Thymus (tissue), 11 donors: ENCODE measurements at regions not wholly inside any gene's neighbourhood (a gene's known extent, or its start where the extent isn't known, plus 50 kb on each side); places are given as distances from the start of the nearest gene placed in this dataset.

ENCODE experiments used
- DNase-seq, 9 donors: peaks; one replicate each; pipeline ENCODE4 v3.0.0-alpha.2; 2013; ENCODE audit warnings: low spot score in 9 of 9, low read depth in 6 of 9, missing footprints in 1 of 9
- H3K27ac ChIP-seq, 2 donors: one replicate each; pipeline ENCODE4 v1.5.1; 2013; ENCODE audit warnings: control low read depth in 1 of 2, low read depth in 1 of 2, low read length in 1 of 2, mild to moderate bottlenecking in 1 of 2, moderate library complexity in 1 of 2
- H3K27me3 ChIP-seq, 2 donors: one replicate each; pipeline ENCODE4 v1.5.1; 2013; ENCODE audit warnings: low read length in 1 of 2; ENCODE audit not compliant: control insufficient read depth in 2 of 2, insufficient read depth in 1 of 2
- H3K36me3 ChIP-seq, 2 donors: one replicate each; pipeline ENCODE4 v1.5.1; 2013; ENCODE audit warnings: low read length in 1 of 2, mild to moderate bottlenecking in 1 of 2, moderate library complexity in 1 of 2; ENCODE audit not compliant: control insufficient read depth in 2 of 2, insufficient read depth in 2 of 2
- H3K4me1 ChIP-seq, 2 donors: one replicate each; pipeline ENCODE4 v1.5.1; 2013; ENCODE audit warnings: low read length in 2 of 2; ENCODE audit not compliant: control insufficient read depth in 2 of 2, insufficient read depth in 2 of 2
- H3K4me3 ChIP-seq, 2 donors: one replicate each; pipeline ENCODE4 v1.5.1; 2013; ENCODE audit warnings: low read length in 2 of 2, control low read depth in 1 of 2, mild to moderate bottlenecking in 1 of 2
- H3K9me3 ChIP-seq, 2 donors: one replicate each; pipeline ENCODE4 v1.5.1; 2013; ENCODE audit warnings: low read length in 1 of 2, mild to moderate bottlenecking in 1 of 2; ENCODE audit not compliant: control insufficient read depth in 2 of 2, insufficient read depth in 1 of 2
- WGBS: extraction: QIAGEN DNeasy Blood & Tissue Kit; methylation state at CpG from one replicate; pipeline ENCODE4 v1.1.7; 2013; 5-methylcytosine and 5-hydroxymethylcytosine counted together
- donor health status: healthy.

DNA sequence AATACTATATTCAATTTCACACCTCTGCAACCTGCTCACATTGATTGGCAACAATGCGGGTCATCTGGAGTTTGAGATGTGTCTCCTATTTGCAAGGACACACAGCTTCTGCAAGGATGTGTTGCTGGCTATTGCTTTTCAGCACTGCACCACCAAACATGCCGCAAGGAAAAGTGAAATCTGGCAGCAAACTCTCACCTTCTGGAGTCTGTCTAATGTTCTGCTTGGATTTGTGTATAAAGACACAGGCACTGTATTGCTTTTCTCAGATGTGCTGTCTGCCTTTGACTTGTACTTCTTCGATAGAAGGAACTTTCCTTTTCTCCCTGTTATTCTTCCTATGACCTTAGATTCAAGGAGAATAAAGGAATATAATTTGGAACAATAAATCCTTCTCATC, 138.6 kb upstream of the EPHA4 start:
- no peak for DNase-seq
- Histone ChIP-seq H3K4me3 (no peak overlapping the region), H3K27me3 (no peaks in the 10 kb centered on the region), H3K36me3 (no peaks in the 10 kb centered on the region), H3K27ac (no peak overlapping the region), H3K4me1 (no peaks in the 10 kb centered on the region), H3K9me3 (no peaks in the 10 kb centered on the region)
- 91% methylated on average over 3 of the region's 3 CpGs for WGBS

DNA sequence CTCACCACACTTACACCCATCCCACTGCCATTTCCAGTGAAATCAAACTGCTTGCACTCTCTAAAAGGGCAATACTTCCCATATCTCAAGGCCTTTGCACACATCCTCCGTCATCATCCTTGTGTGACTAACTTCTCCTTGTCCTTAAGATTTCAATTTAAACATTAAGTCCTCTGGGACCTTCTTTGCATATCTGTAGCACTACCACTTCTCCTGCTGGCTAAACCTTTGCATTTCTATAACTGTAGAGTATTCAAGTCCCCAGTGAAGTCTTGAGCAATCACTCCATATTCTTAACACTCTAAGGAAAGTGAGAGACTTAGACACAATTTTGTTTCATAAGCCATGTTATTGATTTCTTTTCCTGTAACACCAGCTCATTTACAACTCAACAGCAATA, 136.8 kb upstream of the EPHA4 start:
- DNase-seq, result no peak
- Histone ChIP-seq H3K27me3 (no peaks in the 10 kb centered on the region), H3K36me3 (no peaks in the 10 kb centered on the region), H3K4me3 (no peak overlapping the region), H3K9me3 (no peaks in the 10 kb centered on the region), H3K4me1 (no peaks in the 10 kb centered on the region), H3K27ac (no peak overlapping the region)
- WGBS, result 92% methylated on average over 1 of the region's 1 CpG

DNA sequence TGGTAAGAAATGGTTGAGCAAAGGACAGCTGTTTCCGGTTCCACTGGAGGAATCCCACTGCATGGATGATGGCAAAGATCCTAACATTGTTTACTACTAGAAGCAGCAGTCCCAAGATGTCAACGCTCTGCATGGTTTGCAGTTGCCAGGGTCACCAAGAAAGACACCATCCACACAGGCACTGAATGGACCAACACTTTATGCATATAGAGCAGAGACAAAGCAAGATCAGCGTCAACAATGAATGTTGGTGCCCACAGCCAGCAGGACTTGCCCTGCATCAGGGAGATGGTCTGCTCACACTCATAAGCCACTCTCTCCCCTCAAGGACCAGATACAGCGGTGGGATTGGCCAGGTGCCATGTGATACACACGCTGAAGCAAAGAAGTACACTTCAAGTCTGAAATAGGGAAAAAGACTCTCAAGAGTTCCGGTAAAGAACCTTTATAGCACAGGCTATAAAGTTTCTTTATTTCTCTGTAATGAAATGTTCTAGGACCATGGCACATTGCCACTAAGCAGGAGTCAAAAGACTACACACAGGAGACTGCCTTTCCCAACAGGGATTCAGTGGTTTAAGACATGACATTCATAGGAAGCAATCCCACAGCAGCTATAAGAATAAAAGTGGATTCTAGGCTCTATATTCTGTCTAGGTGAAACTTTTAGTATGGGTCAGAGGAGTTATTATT, 133.2 kb upstream of the EPHA4 start:
- Histone ChIP-seq H3K4me1 (no peaks in the 10 kb centered on the region), H3K9me3 (no peaks in the 10 kb centered on the region), H3K27ac (no peak overlapping the region), H3K27me3 (no peaks in the 10 kb centered on the region), H3K36me3 (no peaks in the 10 kb centered on the region), H3K4me3 (no peak overlapping the region)
- DNase-seq, result no peak
- WGBS, result 95% methylated on average over 6 of the region's 6 CpGs

DNA sequence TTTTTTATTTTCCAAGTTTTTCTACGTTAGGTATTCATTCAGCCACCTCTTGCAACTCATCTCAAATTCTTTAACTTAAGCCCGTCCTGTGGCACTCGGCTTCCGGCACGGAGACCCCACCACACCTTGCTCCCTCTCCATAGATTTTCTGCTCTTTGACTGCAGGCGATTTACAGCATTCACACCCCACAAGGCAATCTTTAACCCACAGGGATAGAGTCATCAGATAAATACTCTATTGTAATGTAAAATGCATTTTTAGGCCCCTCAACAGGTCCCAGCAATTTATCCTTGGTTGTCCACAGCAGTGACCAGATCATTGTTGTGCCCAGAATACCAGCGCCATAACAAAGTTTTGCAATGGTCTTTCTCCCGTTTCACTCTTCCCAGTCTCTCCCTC, 132.3 kb upstream of the EPHA4 start:
- no peak overlapping the region for H3K27ac ChIP-seq
- H3K27me3 ChIP-seq, result no peaks in the 10 kb centered on the region
- no peaks in the 10 kb centered on the region for H3K9me3 ChIP-seq
- DNase-seq, result no peak
- no peaks in the 10 kb centered on the region for H3K36me3 ChIP-seq
- H3K4me1 ChIP-seq, result no peaks in the 10 kb centered on the region
- no peak overlapping the region for H3K4me3 ChIP-seq
- WGBS, result 87% methylated on average over 8 of the region's 8 CpGs

DNA sequence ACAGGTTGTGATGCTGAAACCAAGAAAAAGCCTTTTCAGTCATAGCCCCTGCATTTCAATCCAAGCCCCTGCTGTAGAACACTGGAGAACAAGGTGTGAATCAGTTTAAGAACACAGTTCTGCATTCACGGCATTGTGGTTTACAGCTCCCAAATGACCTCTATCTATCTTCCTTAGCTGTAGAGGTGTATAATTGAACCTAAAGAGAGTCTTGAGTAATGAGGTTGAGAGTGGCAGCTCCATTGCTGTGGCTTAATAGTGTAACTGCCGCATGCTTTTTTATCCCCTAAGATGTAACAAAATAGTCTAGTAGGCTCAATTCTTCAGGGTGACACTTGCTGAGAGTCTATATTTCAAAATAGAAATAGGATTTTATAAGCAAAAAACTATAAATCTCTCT, 121.3 kb upstream of the EPHA4 start:
- Histone ChIP-seq H3K9me3 (no peaks in the 10 kb centered on the region), H3K4me3 (no peak overlapping the region), H3K4me1 (no peaks in the 10 kb centered on the region), H3K27ac (no peak overlapping the region), H3K27me3 (no peaks in the 10 kb centered on the region), H3K36me3 (no peaks in the 10 kb centered on the region)
- DNase-seq, result no peak
- WGBS, result 85% methylated on average over 2 of the region's 2 CpGs

DNA sequence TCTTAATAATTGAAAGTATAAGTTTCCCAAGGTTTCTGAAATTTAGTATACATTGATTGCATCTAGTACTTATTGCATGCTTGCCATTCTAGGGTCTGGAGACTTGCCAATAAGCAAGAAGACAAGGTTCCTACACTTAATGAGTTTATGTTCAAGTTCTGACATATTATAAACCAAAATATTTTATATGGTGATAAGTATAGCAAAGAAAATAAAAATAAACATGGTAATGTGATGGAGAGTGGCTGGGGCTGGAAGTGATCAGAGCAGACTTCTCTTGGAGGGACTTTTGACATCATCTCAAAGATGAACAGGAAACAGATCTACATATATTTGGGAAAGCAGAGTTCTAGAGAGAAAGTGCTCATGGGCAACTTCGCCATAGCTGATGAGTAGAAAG, 119.5 kb upstream of the EPHA4 start:
- WGBS, result 95% methylated on average over 1 of the region's 1 CpG
- Histone ChIP-seq H3K27me3 (no peaks in the 10 kb centered on the region), H3K4me1 (no peaks in the 10 kb centered on the region), H3K27ac (no peak overlapping the region), H3K36me3 (no peaks in the 10 kb centered on the region), H3K4me3 (no peak overlapping the region), H3K9me3 (no peaks in the 10 kb centered on the region)
- no peak for DNase-seq

DNA sequence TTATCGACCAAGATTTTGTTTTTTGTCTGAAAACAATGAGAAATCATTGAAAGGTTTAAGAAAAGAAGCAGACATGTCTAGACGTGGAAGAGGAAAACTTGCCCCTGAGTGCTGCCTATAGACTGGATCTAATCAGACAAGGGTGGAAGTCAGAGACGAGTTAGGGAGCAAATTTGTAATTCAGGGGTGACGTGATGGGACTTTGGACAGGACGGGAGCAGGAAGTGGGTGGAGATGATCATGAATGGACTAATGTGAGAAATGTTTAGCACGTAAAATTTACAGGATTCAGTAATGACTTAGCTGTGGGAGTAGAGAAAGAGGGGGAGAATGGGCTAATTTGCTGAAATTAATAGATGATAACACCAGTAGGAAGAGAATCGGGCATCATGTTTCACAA, 117.0 kb upstream of the EPHA4 start:
- Histone ChIP-seq H3K9me3 (no peaks in the 10 kb centered on the region), H3K27me3 (no peaks in the 10 kb centered on the region), H3K4me1 (no peaks in the 10 kb centered on the region), H3K36me3 (no peaks in the 10 kb centered on the region), H3K27ac (no peak overlapping the region), H3K4me3 (no peak overlapping the region)
- 87% methylated on average over 7 of the region's 7 CpGs for WGBS
- no peak for DNase-seq

DNA sequence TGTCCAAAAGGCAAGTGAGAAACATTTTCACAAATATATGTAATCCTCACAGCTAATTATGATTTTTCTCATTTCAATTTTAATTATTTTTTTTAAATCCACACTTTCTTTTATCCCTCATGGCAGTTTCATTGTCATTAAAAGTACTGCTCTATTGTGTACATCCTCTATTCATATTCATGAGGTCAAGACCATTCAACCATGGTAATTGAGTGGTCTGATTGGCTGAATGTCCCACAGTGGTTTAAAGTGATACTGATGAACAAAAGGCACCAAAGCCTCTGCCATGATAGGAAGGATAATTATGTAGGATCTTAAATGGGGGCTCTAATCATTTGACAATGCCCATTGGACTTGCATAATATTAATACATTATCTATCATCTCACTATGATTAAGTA, 108.4 kb upstream of the EPHA4 start:
- H3K27me3 ChIP-seq, result no peaks in the 10 kb centered on the region

DNA sequence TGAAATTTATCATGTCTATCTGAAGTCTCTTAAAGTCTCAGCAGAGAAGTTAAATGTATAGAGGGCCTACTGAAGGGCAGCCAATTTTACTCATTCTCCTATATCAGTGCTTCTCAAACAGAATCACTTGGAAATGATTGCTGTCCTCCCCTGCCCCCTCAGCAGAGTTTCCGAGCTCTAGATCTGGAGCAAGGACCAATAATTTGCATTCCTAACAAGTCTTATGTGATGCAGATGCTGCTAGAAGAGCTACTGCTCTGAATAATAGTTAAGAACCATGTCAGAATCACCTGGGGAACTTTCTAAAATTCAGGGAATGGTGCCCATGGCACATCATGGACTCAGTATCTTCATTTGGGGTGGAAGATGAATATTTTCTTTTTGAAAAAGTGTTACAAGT, 105.6 kb upstream of the EPHA4 start:
- DNase-seq, result no peak
- H3K4me3 ChIP-seq, result no peak overlapping the region
- H3K36me3 ChIP-seq, result no peaks in the 10 kb centered on the region
- H3K9me3 ChIP-seq, result no peaks in the 10 kb centered on the region
- no peaks in the 10 kb centered on the region for H3K27me3 ChIP-seq
- H3K27ac ChIP-seq, result no peak overlapping the region
- WGBS, result 81% methylated on average over 1 of the region's 1 CpG
- no peaks in the 10 kb centered on the region for H3K4me1 ChIP-seq

More for the DNA sequence above, 108.4 kb upstream of the EPHA4 start:
- no peaks in the 10 kb centered on the region for H3K4me1 ChIP-seq
- no peak overlapping the region for H3K4me3 ChIP-seq
- no peak for DNase-seq
- no peaks in the 10 kb centered on the region for H3K36me3 ChIP-seq
- no peak overlapping the region for H3K27ac ChIP-seq
- no peaks in the 10 kb centered on the region for H3K9me3 ChIP-seq
